ENCODE measurements at regions not wholly inside any gene's neighbourhood (a gene's known extent, or its start where the extent isn't known, plus 50 kb on each side); places are given as distances from the start of the nearest gene placed in this dataset.

- Histone ChIP-seq H3K18ac (ENCODE audit: extremely low read depth, low read length) (no peak overlapping the region), H3K4me3 (ENCODE audit: extremely low read depth in 1 of 4, insufficient read depth in 2 of 4, low read depth in 3 of 4, low read length in 4 of 4) (no peak overlapping the region), H2BK15ac (ENCODE audit: low read length) (no peak overlapping the region), H2AK5ac (ENCODE audit: low read depth, low read length) (no peak overlapping the region), H4K8ac (ENCODE audit: extremely low read depth, insufficient read depth, low read length) (no peak overlapping the region), H4K5ac (ENCODE audit: insufficient read length, low read depth, low read length) (no peak overlapping the region), H3K4me2 (ENCODE audit: insufficient read depth in 1 of 2, low read depth in 2 of 2, low read length in 2 of 2) (no peak overlapping the region), H3K9me3 (ENCODE audit: insufficient read depth in 2 of 2, low read depth in 1 of 2, low read length in 1 of 2) (no peaks in the 10 kb centered on the region), H3K79me1 (ENCODE audit: low read depth, low read length) (no peaks in the 10 kb centered on the region), H2AFZ (ENCODE audit: low read length) (no peak overlapping the region), H2BK120ac (replicated peaks; ENCODE audit: low read depth, low read length) (no peak overlapping the region), H2BK20ac (ENCODE audit: low read length) (no peak overlapping the region), H3K36me3 (ENCODE audit: control insufficient read depth in 2 of 4, insufficient read depth in 4 of 4, low read length in 3 of 4) (no peaks in the 10 kb centered on the region), H4K20me1 (replicated peaks in 1 of 2; ENCODE audit: control insufficient read depth in 1 of 2, insufficient read depth in 2 of 2, low read length in 2 of 2) (no peaks in the 10 kb centered on the region), H3K4me1 (replicated peaks in 1 of 4; ENCODE audit: control insufficient read depth in 3 of 4, insufficient read depth in 4 of 4, low read length in 3 of 4) (no peaks in the 10 kb centered on the region), H3K23me2 (ENCODE audit: low read depth, low read length) (no peaks in the 10 kb centered on the region), H3K56ac (replicated peaks; ENCODE audit: insufficient read length, low read depth, low read length) (no peak overlapping the region), H4K91ac (replicated peaks; ENCODE audit: insufficient read length, low read length) (no peak overlapping the region), H3K23ac (ENCODE audit: insufficient read length) (no peak overlapping the region), H2BK5ac (ENCODE audit: low read depth, low read length) (no peak overlapping the region), H3K4ac (replicated peaks; ENCODE audit: insufficient read length, low read depth, low read length) (no peak overlapping the region), H3K27me3 (replicated peaks in 1 of 4; ENCODE audit: control insufficient read depth in 3 of 4, extremely low read depth in 1 of 4, insufficient read depth in 3 of 4, low read length in 3 of 4) (no peaks in the 10 kb centered on the region), H3K14ac (ENCODE audit: insufficient read length) (no peak overlapping the region), H2BK12ac (ENCODE audit: low read depth, low read length) (no peak overlapping the region), H3K79me2 (ENCODE audit: control insufficient read depth in 1 of 2, insufficient read depth in 2 of 2, low read length in 2 of 2) (no peaks in the 10 kb centered on the region), H3K9ac (replicated peaks in 1 of 4; ENCODE audit: extremely low read depth in 1 of 4, low read depth in 3 of 4, low read length in 3 of 4) (no peak overlapping the region), H3K27ac (ENCODE audit: low read depth, low read length) (no peak overlapping the region)
- WGBS, 2 experiments (ENCODE audit: extremely low coverage in 1 of 2, insufficient coverage in 1 of 2, insufficient read length in 1 of 2, insufficient replicate concordance in 2 of 2, low coverage in 1 of 2, low lambda C conversion rate in 2 of 2, missing lambda C conversion rate in 1 of 2): 90% methylated on average over 5 of the region's 5 CpGs; no CpG with 5 or more reads in 1 of the 2 experiments
- CTCF ChIA-PET (ENCODE audit: partially characterized antibody): interaction anchor here (0.7 to 1.0 kb wide), 2 partner anchors 347 to 350 kb away, joined by 3 read pairs; no protein-coding TSS in a partner anchor
- DNase-seq (ENCODE audit: low read depth in 1 of 2, low spot score in 2 of 2) (peak; percentile 5 to 54), FAIRE-seq (no peak)
- POLR2A ChIA-PET (ENCODE audit: partially characterized antibody): no interaction called here
- TF ChIP-seq CREB1 (IDR thresholded peaks at IDR 0.05) (no peak), SIN3A (conservative IDR thresholded peaks at IDR 0.05 in 1 of 2, IDR thresholded peaks at IDR 0.05 in 1 of 2; ENCODE audit: low read depth in 1 of 2, low read length in 2 of 2) (no peak), EGR1 (IDR thresholded peaks at IDR 0.05; ENCODE audit: borderline replicate concordance, low read depth, low read length) (no peak), RBBP5 (IDR thresholded peaks at IDR 0.05; ENCODE audit: borderline replicate concordance, low read depth, low read length) (no peak), JUND (IDR thresholded peaks at IDR 0.05; ENCODE audit: low read length) (no peak), SIX5 (IDR thresholded peaks at IDR 0.05; ENCODE audit: low read depth, low read length) (no peak), CEBPB (IDR thresholded peaks at IDR 0.05; ENCODE audit: low read depth, low read length) (no peak)
These were observed 191.8 kb downstream of the ADAM29 start for GRCh38 chr4:175109933-175110332.

Measured in H1 (cell line).